Right hindlimb (tissue), 1 donor: ENCODE measurements at regions not wholly inside any gene's neighbourhood (a gene's known extent, or its start where the extent isn't known, plus 50 kb on each side); places are given as distances from the start of the nearest gene placed in this dataset.
"Not testable (repeated sequence)": the region's sequence is repeated elsewhere in the genome, so short reads cannot be mapped to it uniquely, and the experiment has no call there.

Source experiments
- DNase-seq: peaks from one replicate; pipeline ENCODE4 v3.0.0-alpha.2; 2018

DNA sequence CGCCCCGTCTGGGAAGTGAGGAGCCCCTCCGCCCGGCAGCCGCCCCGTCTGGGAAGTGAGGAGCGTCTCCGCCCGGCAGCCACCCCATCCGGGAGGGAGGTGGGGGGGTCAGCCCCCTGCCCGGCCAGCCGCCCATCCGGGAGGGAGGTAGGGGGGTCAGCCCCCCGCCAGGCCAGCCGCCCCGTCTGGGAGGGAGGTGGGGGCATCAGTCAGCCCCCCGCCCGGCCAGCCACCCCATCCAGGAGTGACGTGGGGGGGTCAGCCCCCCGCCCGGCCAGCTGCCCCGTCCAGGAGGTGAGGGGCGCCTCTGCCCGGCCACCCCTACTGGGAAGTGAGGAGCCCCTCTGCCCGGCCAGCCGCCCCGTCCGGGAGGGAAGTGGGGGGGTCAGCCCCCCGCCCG lies 297.5 kb upstream of the DYNLRB2 start:
- DNase-seq: not testable (repeated sequence)

DNA sequence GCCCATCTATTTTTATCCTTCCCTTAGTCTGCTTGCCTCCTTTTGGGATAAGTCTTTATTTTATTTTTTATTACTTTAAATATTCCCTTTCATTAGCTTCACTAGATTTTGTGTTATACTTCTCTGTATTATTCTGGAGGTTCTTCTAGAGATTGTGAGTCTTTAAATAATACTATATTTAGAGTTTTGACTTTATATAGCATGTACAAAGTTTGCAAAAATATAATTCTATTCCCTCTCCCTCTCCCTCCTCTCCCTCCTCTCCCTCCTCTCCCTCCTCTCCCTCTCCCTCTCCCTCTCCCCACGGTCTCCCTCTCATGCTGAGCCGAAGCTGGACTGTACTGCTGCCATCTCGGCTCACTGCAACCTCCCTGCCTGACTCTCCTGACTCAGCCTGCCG lies 298.5 kb upstream of the DYNLRB2 start:
- DNase-seq: not testable (repeated sequence)

DNA sequence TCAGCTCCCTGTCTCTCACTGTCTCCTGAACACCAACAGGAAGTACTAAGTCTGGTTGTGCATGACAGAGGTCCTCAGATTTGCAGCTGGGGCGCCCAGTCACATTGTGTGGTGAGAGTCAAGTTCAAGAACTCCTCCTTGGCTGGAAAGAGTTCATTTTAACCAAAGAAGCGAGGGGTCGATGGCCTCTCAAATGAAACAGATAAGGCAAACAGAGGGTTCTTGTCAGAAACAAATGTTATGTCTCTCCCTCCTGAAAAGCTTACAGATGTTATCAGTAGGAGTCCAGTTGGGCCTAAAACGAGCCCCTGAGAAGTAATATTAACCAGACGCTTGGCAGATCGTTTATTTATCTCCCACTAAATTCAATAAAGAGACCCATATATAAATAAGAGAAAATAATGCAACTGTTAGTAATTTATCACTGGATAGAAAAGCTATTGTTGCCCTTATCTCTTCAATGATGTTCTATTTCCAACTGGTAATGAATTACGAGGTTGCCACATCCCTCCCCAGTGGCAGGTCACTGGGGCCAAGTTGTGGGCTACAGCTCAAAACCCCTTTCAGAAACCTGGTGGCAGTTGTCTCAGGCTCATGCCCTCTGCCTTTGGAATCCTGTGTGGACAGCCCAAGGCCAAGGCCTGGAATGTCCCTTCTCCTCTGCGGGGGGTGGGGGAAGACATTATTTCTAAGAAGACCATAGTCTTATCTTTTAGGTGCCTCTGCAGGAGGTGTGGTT lies 307.5 kb upstream of the DYNLRB2 start:
- no peak for DNase-seq

DNA sequence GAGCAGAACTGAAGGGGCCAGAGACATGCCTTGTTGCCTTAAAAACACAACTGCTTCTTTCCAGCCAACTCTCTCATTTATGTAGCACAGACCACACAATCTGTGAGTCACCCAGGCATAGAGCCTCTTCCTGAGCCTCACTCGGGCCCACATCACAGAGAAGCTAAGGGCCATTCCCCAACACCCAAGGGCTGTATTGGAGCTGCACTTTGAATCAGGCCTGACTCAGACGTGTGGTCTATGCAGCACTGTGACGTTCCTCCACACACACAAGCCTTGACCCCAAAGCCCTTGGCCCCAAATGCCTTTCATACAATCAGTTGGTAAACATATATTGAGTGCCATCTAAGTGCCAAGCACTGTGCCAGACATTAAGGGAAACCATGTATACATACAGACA lies 308.9 kb upstream of the DYNLRB2 start:
- no peak for DNase-seq

DNA sequence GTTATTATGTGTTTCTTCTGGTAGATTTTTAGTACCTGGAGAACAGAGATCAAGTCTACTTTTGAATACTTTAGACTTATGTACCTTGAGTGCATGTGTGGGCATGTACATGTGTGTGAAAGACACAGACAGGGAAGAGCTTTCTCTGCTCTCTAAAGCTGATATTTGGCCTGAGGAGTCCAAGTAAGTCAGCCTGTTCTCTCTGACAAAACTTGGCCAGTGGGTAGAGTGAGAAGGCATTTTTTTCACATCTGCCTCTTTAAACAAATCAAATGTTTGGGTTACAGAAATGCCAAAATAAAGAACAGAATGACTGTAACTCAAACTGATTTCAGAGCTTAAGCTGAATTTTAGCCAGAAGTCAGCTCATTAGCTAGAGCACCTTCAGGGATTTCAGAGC lies 309.7 kb upstream of the DYNLRB2 start:
- DNase-seq: no peak

DNA sequence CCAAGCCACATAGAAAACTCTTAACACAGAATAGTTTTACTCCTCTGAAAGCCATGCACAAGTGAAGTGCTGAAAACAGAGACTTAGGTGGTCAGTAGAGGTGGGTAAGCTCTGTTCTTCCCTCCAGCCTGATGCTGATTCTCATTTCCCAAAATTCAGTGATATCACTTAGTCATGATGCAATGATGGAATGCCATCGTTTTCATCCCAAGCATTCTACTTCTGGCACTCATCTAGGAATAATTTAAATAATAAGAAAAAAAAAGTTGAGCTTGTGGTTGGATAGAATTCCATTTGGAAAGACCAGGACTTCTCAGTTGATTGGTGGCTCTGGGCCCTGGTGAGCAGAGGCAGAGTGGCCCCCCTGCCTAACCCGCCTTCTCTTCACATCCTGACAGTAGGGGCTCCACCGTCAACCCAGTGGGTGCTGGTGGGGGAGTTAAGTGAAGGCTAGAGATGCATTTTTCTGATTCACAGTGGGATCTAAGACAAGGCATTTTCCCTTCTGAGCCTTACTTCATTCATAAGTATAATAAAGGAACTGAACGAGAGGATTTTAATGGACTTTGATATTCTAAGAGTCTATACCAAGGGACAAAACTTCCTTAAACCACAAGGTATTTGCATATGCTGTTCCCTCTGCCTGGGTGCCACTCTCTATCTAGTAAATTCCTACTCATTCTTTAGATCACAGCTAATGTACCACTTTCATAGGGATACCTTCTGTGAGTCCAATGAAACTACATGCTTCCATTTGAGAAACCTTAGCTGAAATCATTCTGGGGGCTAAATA lies 310.3 kb upstream of the DYNLRB2 start:
- DNase-seq: no peak

DNA sequence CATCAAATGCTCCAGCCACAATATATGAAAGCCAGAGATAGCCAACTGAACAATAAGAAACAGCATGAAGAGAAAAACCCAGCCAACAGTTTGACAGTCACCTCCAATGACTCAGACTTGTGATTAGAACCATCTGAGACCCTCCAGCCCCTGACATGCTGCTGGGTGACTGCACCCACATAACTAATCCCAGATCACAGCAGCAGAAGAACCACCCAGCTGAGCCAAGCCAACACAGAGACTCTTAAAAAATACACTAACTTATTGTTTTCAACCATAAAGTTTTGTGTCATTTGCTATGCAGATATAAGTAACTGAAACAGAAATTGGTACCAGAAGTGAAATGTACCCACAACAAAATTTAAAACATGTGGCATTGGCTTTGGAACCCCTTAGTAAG lies 314.3 kb upstream of the DYNLRB2 start:
- DNase-seq: no peak

DNA sequence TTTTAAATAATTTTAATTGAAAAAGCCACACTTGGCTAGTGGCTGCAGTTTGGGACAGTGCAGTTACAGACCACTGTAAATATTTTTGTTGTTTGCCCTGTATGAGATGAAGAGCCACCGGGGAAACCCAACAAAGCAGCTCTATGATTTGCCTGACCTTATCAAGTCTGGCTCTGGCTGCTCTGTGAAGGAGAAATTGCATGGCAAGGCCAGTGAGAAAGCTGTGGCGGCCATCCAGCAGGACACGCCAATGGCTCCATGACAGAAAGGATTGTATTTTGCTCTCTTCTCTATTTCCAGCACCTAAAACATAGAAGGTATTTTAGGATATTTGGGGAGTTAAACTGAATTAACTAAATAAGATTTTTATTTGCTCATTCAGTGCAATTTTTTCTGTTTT lies 330.0 kb upstream of the DYNLRB2 start:
- no peak for DNase-seq

DNA sequence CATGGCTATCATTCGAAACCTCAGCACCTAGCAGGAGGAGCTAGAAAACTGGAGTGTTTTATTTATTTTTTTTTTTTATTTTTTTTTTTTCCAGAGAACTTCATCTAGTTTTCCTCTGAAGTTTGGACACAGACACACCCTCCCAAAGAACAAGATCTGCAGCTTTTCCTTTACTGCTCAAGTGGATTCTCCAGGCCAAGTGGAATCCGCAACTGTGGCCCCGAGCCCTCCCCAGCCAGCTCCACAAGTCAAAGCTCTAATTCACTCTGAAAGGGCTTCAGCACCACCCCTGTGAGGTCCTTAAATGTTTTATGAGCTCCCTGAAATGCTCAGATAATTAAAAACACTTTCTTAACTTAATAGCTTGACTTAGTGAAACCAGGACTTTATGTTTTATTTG lies 332.1 kb upstream of the DYNLRB2 start:
- DNase-seq: no peak

DNA sequence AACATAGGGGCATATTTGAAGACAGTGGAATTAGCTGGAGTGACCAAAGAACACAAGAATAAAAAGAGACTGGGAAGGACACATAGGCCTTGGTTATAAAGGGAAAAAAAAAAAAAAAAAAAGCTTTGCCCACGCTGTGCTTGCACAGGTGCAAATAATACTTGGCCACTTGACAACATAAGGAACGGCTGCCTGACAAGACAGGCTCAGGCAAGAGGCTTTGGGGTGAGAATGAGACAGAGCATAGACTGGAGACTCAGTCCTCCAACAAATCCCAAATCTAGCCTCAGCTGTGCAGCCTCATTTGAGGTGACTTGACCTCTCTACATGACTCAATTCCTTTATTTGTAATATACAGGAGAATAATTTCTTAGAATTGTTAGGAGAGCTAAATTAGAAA lies 332.8 kb upstream of the DYNLRB2 start:
- no peak for DNase-seq

DNA sequence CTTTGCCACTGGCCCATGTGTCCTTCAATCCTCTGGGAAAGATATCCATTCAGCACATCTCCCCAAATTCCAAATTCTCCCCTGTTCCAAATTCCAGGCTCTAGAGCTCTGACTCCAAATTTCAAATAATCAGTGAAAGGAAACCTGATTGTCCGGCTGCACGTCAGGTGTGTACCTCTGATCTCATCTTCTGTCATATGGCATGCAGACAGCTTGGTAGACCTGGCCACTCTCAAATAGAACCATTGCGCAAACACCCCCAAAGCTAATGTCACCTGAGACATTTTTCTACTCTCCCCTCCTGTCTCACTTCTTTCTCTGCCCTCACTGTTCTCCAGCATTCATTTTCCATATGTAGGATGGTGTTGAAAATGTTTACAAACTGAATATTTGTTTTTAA lies 337.0 kb upstream of the DYNLRB2 start:
- DNase-seq: no peak

DNA sequence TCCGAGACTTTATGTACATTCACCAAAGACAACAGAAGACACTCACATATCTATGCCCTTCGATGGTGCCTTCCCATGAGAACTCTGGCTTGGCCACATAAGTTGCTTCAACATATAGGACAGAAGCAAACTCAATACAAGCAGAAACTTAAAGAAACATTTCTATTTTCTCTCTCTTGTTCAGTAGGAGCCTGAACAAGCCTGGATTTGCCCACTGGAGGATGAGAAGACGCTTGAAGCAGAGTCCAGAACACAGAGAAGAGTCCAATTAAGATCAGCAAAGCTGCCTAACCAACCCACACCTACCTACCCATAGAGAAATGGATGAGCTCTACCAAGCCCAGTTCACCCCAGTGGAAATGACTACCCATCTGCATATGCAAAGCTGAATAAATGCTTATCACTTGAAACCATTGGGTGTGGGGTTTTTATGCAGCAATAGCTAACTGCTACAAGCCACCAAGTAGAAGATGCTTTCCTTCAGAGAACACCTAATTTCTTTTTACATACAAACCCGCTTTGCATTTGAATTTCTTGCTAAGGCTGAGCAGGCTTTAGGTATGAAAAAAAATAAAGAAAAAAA lies 337.9 kb upstream of the DYNLRB2 start:
- DNase-seq: no peak

DNA sequence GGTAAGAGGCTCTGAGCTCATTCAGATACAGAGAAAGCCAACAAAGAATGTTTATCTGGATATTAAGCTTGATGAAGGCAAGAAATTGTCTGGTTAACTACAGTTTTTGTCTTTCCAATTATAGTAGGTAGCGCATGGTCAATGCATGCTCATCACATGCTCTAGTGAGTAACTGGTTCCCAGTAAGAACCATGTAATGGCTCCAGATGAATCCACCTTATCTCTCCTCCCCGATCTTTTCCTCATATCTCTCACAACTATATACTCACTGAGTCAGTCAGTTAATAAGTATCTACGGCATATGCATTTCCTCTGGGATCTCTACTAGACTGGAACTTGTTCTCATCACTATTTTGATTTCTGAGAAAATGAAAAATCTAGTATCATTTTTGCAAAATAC lies 340.7 kb upstream of the DYNLRB2 start:
- no peak for DNase-seq

DNA sequence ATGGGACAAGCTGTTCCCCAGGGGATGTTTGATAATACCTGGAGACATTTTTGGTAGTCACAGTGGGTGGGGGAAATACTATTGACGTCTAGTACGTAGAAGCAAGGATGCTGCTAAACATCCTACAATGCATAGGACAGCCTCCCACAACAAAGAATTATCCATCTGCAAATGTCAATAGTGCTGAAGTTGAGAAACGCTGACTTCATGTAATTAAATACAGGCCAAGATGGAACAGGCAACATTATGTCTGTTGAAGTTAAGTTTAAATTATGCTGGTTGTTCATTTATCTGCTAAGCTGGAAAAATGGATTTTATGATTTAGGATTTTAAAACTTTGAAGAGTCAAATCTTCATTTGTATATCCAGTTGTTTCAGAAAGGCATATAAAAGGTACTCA lies 341.2 kb upstream of the DYNLRB2 start:
- no peak for DNase-seq

DNA sequence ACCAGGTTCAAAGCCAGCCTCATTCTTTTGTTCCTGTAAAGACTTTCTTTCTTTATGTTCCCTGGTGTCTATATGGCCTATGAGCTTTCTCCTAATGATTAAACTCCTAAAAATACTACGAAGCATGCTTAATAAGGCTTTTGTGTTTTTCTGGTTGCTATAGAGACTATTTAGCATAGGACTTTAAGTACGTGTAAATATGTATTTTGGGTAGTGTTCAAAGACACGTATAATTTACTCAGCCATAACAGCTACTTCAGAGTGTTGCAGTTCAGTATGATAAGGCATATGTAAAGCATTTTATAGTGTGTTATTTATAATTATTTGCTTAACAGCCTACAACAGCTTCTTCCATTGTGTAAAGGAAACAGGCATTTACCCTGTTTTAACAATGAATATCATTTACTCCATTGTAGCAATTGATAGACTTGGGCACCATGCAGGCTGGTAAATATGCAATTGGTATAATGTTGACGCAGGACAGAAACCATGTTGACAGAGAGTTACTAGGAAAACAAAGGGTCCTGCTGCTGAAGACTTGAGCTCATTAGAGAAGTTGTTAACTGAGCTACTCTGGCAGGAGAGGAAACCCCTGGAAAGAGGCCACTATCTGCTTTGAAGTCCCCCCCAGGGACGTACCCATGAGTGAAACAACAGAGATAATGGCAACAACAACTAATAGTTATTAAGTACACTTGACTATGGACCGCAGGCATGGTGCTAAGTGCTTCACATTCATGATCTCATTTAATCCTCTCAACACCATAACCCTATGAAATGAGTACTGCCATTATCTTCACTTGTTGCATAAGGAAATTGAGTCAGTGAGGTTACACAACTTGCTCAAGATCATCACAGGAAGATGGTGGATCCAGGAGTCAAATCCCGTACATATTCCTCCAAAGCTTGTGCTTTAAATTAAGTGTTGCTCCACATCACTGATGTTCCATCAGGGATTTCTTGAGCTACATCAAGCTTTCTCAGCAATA lies 342.2 kb upstream of the DYNLRB2 start:
- DNase-seq: no peak

DNA sequence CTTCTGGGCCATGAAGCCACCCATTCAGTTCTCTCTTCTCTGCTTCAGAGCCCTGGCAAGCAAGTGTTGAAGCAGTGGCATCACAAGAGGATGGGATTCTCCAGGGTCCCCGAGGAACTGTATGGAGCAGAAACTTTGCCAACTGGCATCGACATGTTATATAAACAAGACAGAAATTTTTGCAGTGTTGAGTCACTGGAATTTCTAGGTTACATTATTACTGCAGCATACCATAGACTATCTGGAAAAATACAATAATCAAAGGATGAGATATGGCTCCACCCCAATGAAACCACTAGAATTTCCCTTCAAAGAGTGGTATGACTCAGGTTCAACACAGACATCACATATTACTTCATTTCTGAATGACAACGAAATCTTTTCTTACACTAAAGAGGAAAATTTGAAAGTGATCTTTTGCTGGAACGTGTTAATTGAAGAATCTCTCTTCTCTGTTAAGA lies 343.0 kb upstream of the DYNLRB2 start:
- DNase-seq: peak; percentile 23

DNA sequence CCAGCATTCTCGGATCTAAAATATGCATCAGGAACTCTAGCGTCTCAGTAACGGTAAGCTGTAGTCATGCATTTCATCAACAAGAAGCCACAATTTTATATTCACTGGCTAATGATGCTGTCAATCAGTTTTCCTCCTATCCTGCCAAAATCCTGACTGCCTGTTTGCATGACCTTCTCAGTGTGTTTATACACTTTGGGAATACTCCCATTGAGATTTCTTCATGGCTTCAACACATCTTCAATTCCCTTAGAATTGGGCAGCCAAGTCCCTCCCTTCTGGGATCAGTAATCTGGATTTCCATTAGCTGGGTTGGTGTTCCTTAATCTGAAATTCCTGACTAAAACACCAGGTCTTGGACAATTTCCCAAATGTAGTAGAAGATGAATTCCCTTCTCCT lies 348.9 kb upstream of the DYNLRB2 start:
- no peak for DNase-seq

DNA sequence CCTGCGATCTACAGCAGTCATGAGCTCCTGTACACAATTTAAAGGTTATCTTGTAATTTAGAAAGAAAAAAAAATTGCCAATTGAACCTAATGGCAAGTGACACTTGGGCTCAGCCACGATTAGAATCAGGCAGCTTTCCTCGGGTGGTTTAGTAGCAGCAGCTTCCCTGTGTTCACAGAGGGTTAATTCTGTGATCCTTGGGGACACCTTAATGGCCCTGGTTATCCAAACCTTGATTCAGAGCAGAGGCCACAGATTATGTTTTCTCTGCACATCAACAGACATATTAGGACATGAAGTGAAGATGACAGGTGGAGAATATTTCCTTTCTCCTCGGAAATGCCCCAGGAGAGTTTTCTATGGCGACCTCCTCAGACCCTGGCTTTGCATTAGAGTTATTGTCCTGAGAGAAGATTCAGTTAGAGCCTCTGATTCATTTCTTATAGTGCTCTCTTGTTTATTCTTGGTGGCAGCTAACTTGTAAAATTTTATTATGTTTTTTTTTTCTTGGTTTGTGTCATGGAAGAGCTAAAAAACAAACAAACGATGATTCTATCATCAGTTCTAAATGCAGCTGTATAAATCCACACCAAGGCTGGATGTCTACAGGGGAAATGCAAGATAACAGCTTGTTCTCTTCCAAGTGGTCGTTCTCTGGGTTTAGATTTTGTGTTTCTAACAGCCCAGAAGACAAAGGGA lies 351.2 kb upstream of the DYNLRB2 start:
- no peak for DNase-seq

DNA sequence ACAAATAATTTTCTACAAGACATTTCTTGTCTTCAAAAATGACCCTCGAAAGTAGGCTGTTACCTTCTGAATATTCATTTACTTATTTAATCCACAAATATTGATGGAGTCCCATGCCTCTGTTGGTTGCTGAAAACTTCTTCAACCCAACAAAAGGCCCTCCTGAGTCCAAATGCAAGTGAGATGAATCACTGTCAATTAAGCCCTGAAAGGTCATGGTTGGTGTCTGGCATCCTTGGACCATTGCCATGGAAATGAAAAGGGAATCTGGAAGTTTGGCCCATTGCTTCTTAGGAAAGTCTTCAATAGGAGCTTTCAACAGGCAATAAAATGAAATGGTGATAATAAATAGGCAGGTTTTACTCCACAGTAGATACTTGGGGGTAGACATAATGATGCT lies 364.7 kb upstream of the DYNLRB2 start:
- DNase-seq: no peak

DNA sequence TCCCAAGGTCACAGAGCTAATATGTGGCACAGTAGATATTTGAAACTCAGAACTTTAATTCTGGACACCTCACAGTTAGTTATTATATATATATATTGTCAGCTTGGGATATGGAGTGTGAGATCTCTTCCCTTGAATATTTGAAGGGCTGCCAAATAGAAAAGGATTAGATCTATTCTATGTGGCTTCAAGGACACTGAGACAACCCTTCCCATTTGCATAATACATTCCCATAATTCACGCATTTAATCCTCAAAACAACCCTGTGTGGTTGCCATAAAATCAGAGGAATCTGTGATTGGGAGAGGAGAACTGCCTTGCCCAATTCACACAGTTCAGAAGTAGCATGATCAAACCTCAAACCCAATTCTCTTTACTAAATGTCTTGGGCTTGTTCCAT lies 365.8 kb upstream of the DYNLRB2 start:
- DNase-seq: no peak

DNA sequence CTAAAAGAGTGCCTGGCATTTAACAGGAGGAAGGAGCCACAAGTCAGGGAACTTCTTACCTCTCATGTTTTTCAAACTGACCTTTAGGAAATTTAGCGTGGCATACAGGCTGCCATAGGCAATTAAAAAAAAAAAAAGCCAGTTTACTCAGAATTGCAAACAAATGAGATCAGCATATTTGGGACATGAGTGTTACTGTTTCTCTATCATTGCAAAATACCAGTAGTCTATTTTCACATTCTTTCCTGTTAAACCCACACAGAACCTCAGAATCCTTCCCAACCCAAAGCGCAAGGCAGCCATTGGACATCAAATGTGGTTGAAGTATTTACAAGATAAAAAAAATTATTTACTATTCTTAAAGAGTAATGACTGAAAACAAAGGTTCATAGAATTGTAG lies 366.4 kb upstream of the DYNLRB2 start:
- no peak for DNase-seq

DNA sequence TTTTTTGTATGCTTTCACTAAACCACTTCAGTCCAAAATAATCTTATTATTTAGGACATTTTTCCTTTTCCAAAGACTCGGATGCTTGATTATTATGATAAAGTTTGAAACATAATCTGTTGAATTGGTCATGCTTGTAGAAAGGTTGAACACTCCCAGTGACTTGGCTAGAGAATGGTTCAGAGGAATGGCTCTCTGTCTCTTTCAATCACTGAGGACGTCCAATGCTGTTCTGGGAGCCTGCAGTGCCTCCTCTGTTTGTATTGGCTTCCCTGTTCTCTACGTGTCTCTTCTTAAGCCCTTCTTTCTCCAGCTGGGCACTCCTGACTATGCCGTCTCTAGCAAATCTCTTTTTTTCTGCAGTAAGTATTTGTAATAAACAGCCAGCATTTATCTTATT lies 369.0 kb upstream of the DYNLRB2 start:
- no peak for DNase-seq
